ENCODE measurements at regions not wholly inside any gene's neighbourhood (a gene's known extent, or its start where the extent isn't known, plus 50 kb on each side); places are given as distances from the start of the nearest gene placed in this dataset.
"Not testable (repeated sequence)": the region's sequence is repeated elsewhere in the genome, so short reads cannot be mapped to it uniquely, and the experiment has no call there.

- TF ChIP-seq CTCF (IDR thresholded peaks at IDR 0.05; ENCODE audit: control extremely low read depth, extremely low read depth, low read depth, missing control alignments): no peak
- POLR2A ChIA-PET: no interaction called here
- no peak for DNase-seq (ENCODE audit: extremely low spot score)
- CTCF ChIA-PET: interaction anchor here (1.6 kb wide), 1 partner anchor 9 kb away, joined by 4 read pairs; no protein-coding TSS in a partner anchor
These were observed 93.4 kb upstream of the KIF2A start for GRCh38 chr5:62212648-62213047.

GRCh38 chr5:62214701-62215100 lies 91.3 kb upstream of the KIF2A start:
- POLR2A ChIA-PET: no interaction called here
- CTCF ChIA-PET: no interaction called here
- no peak for DNase-seq (ENCODE audit: extremely low spot score)
- TF ChIP-seq CTCF (IDR thresholded peaks at IDR 0.05; ENCODE audit: control extremely low read depth, extremely low read depth, low read depth, missing control alignments): no peak

- CTCF ChIA-PET; POLR2A ChIA-PET; DNase-seq (ENCODE audit: extremely low spot score): not testable (repeated sequence)
These were observed 89.4 kb upstream of the KIF2A start for GRCh38 chr5:62216603-62217002.

- DNase-seq (ENCODE audit: extremely low spot score); CTCF ChIA-PET; POLR2A ChIA-PET: not testable (repeated sequence)
These were observed 88.9 kb upstream of the KIF2A start for GRCh38 chr5:62217095-62217494.

GRCh38 chr5:62218860-62219259 lies 87.1 kb upstream of the KIF2A start:
- CTCF ChIA-PET; DNase-seq (ENCODE audit: extremely low spot score); POLR2A ChIA-PET: not testable (repeated sequence)

GRCh38 chr5:62221881-62222280 lies 84.1 kb upstream of the KIF2A start:
- CTCF ChIA-PET: interaction anchor here (1.2 kb wide), 1 partner anchor 133 kb away, joined by 3 read pairs; no protein-coding TSS in a partner anchor

GRCh38 chr5:62222305-62222704 lies 83.7 kb upstream of the KIF2A start:
- CTCF ChIA-PET; DNase-seq (ENCODE audit: extremely low spot score); POLR2A ChIA-PET: not testable (repeated sequence)

More at GRCh38 chr5:62221881-62222280, 84.1 kb upstream of the KIF2A start:
- DNase-seq (ENCODE audit: extremely low spot score); POLR2A ChIA-PET: not testable (repeated sequence)

- ChIA-PET CTCF (interaction anchor here (0.7 to 3.0 kb wide), 12 partner anchors 11 to 190 kb away, joined by 3 to 80 read pairs (median 6); partner anchors contain the start of gene KIF2A), POLR2A (interaction anchor here (0.6 kb wide), 1 partner anchor 832 kb away, joined by 3 read pairs; no protein-coding TSS in a partner anchor)
- TF ChIP-seq CTCF (IDR thresholded peaks at IDR 0.05; ENCODE audit: control extremely low read depth, extremely low read depth, low read depth, missing control alignments): peak; percentile 59
- not testable (repeated sequence) for DNase-seq (ENCODE audit: extremely low spot score)
These were observed 82.7 kb upstream of the KIF2A start for GRCh38 chr5:62223312-62223670.

- TF ChIP-seq CTCF (IDR thresholded peaks at IDR 0.05; ENCODE audit: control extremely low read depth, extremely low read depth, low read depth, missing control alignments): peak; percentile 32
- POLR2A ChIA-PET; DNase-seq (ENCODE audit: extremely low spot score): not testable (repeated sequence)
- CTCF ChIA-PET: interaction anchor here (0.7 to 3.0 kb wide), 40 partner anchors 9 to 555 kb away, joined by 3 to 80 read pairs (median 5); partner anchors contain the start of genes DIMT1 and KIF2A
These were observed 80.9 kb upstream of the KIF2A start for GRCh38 chr5:62224987-62225601.

GRCh38 chr5:62230876-62231388 lies 75.1 kb upstream of the KIF2A start:
- POLR2A ChIA-PET, CTCF ChIA-PET: not testable (repeated sequence)

More at GRCh38 chr5:62230876-62231388, 75.1 kb upstream of the KIF2A start:
- not testable (repeated sequence) for DNase-seq (ENCODE audit: extremely low spot score)

All from GM10248 (cell line).